Ramos (cell line): ENCODE measurements at regions not wholly inside any gene's neighbourhood (a gene's known extent, or its start where the extent isn't known, plus 50 kb on each side); places are given as distances from the start of the nearest gene placed in this dataset.

Experiments
- in situ Hi-C: fragments of 300-500 bp; cut with MboI; formaldehyde crosslinking; loops from one replicate; pipeline ENCODE4 v1.14.3; 2022; ENCODE audit warnings: low sequenced_read_pairs; ENCODE audit not compliant: unreplicated experiment

DNA sequence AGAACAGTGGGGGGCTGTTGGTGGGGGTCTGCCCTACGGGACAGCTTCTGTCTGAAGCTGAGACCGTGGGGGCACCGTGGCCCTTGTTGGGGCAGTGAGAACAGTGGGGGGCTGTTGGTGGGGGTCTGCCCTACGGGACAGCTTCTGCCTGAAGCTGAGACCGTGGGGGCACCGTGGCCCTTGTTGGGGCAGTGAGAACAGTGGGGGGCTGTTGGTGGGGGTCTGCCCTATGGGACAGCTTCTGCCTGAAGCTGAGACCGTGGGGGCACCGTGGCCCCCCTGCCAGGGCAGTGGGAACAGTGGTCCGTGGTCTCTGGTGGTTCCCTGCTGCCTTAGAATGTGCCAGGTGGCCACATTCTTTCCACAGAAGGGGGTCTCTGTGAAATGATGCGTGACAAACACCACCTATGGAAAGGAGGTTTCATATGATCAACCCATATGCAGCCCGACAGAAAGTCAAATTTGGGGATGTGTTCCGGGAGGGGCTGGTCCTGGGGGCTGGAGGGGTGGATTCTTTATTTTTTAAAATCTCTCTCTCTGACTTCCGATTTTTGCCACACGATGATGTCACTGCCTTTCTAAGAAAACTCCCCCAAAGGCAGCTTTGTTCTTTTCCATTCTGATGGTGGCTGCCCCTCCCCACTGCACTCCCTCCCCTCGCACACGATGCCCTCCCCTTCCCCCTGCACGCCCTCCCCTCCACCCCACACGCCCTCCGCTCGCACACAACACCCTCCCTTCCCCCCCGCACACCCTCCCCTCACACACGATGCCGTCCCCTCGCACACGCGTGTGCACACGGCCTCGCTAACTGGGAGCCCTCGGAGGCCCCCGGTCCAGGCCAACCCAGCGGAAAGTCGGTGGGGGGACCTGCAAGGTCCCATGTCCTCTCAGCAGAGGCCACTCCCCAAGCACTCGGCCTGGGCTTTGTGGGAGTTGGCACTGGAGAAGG lies 1186.5 kb downstream of the BRD1 start:
- in situ Hi-C loops, result no loop called here

DNA sequence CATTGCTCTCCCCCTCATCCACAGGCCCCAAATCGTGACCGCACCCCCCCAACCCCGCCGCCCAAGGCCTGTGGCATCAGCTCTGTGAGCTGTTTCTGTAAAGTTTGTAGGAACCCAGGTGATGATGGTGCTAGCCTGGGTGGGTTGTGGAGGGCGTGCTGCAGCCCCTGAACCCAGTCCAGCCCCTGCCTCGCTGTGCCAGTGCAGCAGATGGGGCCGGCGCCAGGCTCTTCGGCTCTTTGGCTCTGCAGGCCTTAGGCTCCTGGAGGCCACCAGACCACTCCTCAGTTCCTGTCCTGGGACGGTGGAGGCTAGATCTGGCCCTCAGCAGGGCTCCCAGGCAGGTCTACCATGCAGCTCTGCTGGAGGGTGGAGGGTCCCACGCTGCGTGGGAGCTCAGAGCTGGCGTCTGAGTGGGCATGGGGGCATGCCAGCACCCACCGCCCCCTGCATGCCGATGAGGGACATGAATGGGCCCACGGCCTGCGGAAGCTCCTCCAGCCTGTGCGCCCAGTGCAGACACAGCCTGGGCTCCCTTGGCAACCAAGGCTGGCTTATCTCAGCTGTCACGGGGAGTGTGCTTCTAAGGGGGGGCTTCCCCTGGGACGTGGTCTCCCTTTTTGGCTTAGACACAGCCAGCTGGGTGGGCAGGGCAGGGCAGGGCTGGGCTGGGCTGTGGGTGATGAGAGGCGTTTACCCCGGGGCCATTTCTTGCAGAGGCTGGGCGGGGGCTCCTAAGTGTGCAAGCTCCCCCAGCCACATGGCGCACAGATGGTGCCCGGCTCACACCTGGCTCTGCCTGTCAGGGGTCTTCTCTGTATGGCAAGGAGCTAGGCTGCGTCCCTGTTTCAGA lies 1187.6 kb downstream of the BRD1 start:
- in situ Hi-C loops, result no loop called here

- in situ Hi-C loops, result no loop called here
These were observed 1188.5 kb downstream of the BRD1 start for GRCh38 chr22:48639021-48639795.

- in situ Hi-C loops, result no loop called here
These were observed 1190.4 kb downstream of the BRD1 start for GRCh38 chr22:48637231-48637630.

DNA sequence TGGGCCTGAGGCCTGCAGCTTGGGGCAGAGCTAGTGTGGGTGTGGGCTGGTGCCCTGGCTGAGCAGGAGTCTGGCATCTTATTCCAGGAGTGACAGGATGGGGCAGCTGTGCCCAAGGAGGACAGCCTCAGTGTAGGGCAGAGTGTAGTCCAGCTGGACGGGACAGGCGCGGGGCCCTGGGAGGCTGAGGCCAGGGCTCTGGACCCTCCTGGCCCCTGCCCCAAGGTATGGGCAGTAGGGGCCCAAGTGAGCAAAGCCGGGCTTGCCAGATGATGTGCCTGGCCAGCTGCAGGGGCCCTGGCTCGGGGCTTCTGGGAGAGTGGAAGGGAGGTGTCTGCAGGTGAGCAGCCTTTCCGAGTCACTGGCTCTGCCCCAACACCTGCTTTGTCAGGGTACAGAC lies 1190.9 kb downstream of the BRD1 start:
- in situ Hi-C loops, result no loop called here

GRCh38 chr22:48635816-48636215 lies 1191.9 kb downstream of the BRD1 start:
- in situ Hi-C loops, result no loop called here

DNA sequence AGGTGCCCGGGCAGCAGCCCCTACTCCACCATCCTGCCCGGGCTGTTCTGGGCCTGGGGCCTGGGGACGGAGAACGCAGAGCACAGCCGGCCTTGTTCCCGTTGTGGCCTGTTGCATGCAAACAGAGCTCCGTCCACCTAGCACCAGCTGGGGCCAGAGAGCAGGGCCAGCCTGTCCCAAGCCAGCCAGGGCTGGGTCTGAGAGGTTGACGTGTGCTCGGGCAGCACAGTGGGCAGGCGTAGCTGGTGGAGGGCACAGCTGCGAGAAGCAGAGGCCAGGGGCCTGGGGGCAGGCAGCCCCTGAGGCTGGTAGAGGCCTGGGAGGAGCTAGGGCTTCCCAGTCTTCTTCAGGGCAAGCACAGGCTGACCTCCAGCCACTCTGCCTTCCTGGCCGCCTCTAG lies 1192.6 kb downstream of the BRD1 start:
- in situ Hi-C loops, result no loop called here

- in situ Hi-C loops, result no loop called here
These were observed 1193.5 kb downstream of the BRD1 start for GRCh38 chr22:48633996-48634836.

DNA sequence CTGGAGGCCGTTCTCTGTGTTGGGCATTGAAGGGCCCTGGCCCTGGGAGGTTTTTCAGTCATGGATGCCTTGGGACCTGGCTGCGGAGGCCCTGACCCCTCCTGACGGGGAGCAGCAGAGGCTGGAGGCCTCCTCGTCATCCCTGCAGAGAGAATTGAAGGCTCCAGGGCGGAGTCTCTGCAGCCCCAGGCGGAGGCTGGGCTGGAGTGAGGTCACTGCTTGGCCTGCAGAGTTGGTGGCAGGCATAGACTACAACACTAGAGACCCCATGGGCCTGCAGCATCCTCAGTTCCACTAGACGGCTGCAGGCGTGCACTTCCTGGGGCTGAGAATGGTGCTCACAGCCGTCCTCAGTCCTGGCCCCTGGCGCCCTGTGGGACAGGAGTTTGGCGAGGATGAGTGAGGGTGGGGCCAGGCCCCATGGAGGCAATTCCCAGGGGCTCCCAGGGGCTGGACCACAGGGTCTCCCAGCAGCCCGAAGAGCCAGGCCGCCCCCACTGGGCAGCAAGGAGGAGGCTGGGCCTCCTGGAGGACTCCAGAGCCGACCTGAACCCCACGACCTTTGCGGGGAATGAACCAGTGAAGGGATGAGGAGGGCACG lies 1194.9 kb downstream of the BRD1 start:
- in situ Hi-C loops, result no loop called here

GRCh38 chr22:48631288-48631863 lies 1196.3 kb downstream of the BRD1 start:
- in situ Hi-C loops, result no loop called here

DNA sequence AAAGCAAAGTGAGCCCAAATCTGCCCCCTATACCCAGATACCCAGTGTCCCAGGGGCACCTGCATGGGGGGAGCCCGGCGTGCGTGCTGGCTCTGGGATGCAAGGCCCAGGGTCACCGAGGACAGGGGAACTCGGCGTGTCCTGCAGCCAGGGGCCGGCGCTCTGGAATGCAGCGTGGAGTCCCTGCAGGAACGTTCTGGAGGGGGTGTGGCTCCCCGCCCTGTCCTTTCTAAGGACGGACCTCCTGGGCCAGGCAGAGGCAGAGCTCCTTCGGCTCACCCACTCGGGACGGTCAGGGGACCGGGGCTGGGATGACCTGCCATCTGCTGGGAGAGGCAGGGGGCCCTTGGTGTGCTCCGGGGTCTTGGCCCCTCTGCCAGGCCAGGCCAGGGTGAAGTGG lies 1196.8 kb downstream of the BRD1 start:
- in situ Hi-C loops, result no loop called here

GRCh38 chr22:48630433-48630754 lies 1197.3 kb downstream of the BRD1 start:
- in situ Hi-C loops, result no loop called here

DNA sequence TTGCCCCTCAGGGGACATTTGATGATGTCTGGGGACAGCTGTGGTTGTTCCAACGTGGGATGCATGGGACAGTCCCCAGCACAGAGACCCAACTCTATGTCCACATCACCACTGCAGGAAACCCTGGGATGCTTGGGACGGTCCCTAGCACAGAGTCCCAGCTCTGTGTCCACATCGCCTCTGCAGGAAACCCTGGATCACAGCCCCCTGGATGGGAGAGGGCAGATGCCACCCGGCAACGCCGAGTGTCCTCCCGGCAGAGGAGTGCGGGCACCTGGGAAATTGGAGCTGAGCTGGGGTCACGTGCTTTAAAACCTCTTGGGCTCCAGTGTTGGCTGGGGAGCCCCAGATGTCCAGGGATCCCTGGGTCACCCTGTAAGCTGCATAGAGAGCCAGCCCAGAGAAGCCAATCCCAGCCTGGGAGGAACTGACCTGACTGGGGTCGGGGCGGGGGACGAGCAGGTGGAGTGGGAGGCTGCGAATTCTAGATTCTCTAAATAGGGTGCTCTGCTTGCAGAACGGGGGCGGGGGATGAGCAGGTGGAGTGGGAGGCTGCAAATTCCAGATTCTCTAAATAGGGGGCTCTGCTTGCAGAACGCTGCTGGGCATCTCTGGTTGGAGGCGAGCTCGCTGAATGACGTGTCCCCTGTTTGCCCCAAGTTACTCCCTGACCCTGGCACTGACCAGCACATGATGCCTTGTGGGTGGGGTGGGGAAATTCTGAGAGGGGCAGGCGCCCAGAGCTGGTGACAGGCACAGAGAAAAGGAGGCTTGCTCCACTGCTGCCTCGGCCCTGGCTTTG lies 1197.8 kb downstream of the BRD1 start:
- in situ Hi-C loops, result no loop called here

DNA sequence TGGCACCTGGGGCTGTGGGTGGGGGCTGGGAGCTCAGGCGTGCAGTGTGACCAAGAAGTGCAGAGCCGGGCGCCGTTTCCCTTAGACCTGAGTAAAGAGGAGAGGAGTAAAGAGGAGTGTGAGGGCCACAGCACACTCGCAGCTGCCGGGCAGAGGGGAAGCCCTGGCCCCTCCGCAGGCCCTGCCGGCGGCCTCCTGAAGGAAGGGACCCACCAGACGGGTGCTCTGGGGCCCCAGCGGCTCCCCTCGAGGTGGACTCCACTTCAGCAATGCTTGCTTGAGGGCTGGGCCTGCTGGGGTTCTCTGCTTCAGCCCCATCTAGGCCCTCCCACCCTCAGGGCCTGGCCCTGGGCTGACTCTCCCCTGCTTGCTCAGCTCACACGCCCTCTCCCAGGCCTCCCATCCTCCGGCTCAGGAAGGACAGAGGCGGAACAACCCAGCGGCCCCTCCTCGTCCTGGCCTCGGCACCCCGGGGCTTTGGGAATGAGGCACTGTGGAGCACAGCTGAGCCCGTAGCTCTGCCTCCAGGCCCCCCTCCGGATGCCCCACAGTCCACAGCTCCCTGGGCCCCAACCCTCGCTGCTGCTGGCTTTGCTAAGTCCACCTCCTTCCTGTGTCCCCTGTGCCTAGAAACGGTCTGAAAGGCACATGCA lies 1198.7 kb downstream of the BRD1 start:
- in situ Hi-C loops, result no loop called here

DNA sequence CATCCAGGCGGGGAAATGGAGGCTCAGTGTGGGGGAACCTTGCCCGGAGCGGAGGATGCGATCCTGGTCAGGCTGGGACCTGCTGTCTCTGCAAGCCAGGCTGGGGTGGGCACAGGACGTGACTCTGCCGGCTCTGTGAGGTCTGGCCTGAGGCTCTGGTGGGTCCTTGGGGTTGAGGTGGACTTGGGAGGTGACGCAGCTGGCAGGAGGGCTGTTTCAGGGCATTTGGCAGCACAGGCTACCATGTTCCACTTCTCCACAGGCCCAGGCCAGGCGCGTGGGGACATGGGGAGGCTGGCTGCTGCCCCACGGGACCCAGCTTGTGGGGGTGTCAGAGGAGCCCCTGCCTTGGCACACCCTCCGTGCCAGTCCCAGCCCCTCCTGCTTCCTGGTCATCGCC lies 1199.7 kb downstream of the BRD1 start:
- in situ Hi-C loops, result no loop called here

- in situ Hi-C loops, result no loop called here
These were observed 1200.5 kb downstream of the BRD1 start for GRCh38 chr22:48627203-48627602.

- in situ Hi-C loops, result no loop called here
These were observed 1203.3 kb downstream of the BRD1 start for GRCh38 chr22:48624401-48624800.
